Uterus (tissue), 3 donors: ENCODE measurements at regions not wholly inside any gene's neighbourhood (a gene's known extent, or its start where the extent isn't known, plus 50 kb on each side); places are given as distances from the start of the nearest gene placed in this dataset.
"Not testable (repeated sequence)": the region's sequence is repeated elsewhere in the genome, so short reads cannot be mapped to it uniquely, and the experiment has no call there.

ENCODE experiments used
- DNase-seq, 2 donors: peaks; one replicate each; pipeline ENCODE4 v3.0.0-alpha.2; 2019 to 2020
- H3K27ac ChIP-seq, 2 donors: fragments of 200-600 bp; sonication (generic); 1 replicate in 1 of 2; 2 replicates in 1 of 2; pipeline ENCODE4 v1.5.1; 2016 to 2018
- H3K27me3 ChIP-seq, 2 donors: fragments of 200-600 bp; sonication (generic); one replicate each; pipeline ENCODE4 v1.5.1; 2018 to 2019; ENCODE audit warnings: control low read depth in 1 of 2
- H3K36me3 ChIP-seq, 2 donors: fragments of 200-600 bp; sonication (generic); one replicate each; pipeline ENCODE4 v1.5.1; 2019; ENCODE audit warnings: control low read depth in 1 of 2
- H3K4me1 ChIP-seq, 2 donors: fragments of 200-600 bp; sonication (generic); one replicate each; pipeline ENCODE4 v1.5.1; 2018 to 2019; ENCODE audit warnings: control low read depth in 1 of 2
- H3K4me3 ChIP-seq, 2 donors: fragments of 200-600 bp; sonication (generic); 1 replicate in 1 of 2; 2 replicates in 1 of 2; pipeline ENCODE4 v1.5.1; 2018 to 2019; ENCODE audit warnings: mild to moderate bottlenecking in 1 of 2
- H3K9me3 ChIP-seq, 2 donors: fragments of 200-600 bp; sonication (generic); one replicate each; pipeline ENCODE4 v1.5.1; 2019; ENCODE audit warnings: control low read depth in 1 of 2
- CTCF ChIP-seq, 4 experiments: fragments of 200-600 bp in 2 of 4; fragments of 450-650 bp in 2 of 4; sonication (generic) in 2 of 4; IDR thresholded peaks; one replicate each; pipeline ENCODE4 v1.5.1; 2016 to 2019; ENCODE audit warnings: antibody characterized with exemption in 4 of 4, mild to moderate bottlenecking in 2 of 4, moderate library complexity in 1 of 4
- POLR2A ChIP-seq, 2 donors: fragments of 450-650 bp; IDR thresholded peaks; one replicate each; pipeline ENCODE4 v1.6.1; 2016; ENCODE audit warnings: antibody characterized with exemption in 2 of 2, mild to moderate bottlenecking in 1 of 2, moderate library complexity in 1 of 2
- intact Hi-C: fragments of 100-400 bp; cut with DNase I; formaldehyde crosslinking; loops from one replicate; pipeline ENCODE4 v1.15.1; 2023; ENCODE audit warnings: low total_unique reads
- donor health status: DM: yes; HTN: yes; CAD: no.

DNA sequence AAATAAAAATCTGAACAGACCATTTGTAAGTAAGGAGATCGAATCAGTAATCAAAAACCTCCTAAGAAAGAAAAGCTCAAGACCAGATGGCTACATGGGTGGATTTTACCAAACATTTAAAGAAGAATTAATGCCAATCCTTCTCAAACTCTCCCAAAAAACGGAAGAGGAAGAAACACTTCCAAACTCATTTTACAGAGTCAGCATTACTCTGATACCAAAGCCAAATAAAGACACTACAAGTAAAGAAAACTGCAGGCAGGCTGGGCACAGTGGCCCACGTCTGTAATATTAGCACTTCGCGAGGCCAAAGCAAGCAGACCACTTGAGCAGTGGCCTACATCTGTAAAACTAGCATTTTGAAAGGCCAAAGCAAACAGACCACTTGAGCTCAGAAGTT, 159.8 kb downstream of the DPY19L2 start:
- Histone ChIP-seq H3K4me1 (no peaks in the 10 kb centered on the region), H3K36me3 (no peaks in the 10 kb centered on the region), H3K9me3 (no peaks in the 10 kb centered on the region), H3K27ac (no peak overlapping the region), H3K4me3 (no peak overlapping the region), H3K27me3 (no peaks in the 10 kb centered on the region)
- intact Hi-C loops, result no loop called here
- DNase-seq, result no peak
- TF ChIP-seq CTCF (IDR thresholded peaks at IDR 0.05), result no peak
- TF ChIP-seq POLR2A (IDR thresholded peaks at IDR 0.05), result no peak

GRCh38 chr12:63499567-63499966, 168.7 kb downstream of the DPY19L2 start:
- TF ChIP-seq CTCF (IDR thresholded peaks at IDR 0.05) (no peak), POLR2A (IDR thresholded peaks at IDR 0.05) (no peak)
- no peak for DNase-seq
- intact Hi-C loops, result no loop called here
- Histone ChIP-seq H3K36me3 (no peaks in the 10 kb centered on the region), H3K27me3 (no peaks in the 10 kb centered on the region), H3K9me3 (no peaks in the 10 kb centered on the region), H3K4me1 (no peaks in the 10 kb centered on the region), H3K27ac (no peak overlapping the region), H3K4me3 (no peak overlapping the region)

GRCh38 chr12:63498239-63498638, 170.1 kb downstream of the DPY19L2 start:
- DNase-seq, result no peak
- H3K4me1 ChIP-seq, result no peaks in the 10 kb centered on the region
- no peaks in the 10 kb centered on the region for H3K36me3 ChIP-seq
- intact Hi-C loops, result no loop called here
- no peak overlapping the region for H3K4me3 ChIP-seq
- H3K27me3 ChIP-seq, result no peaks in the 10 kb centered on the region
- no peak overlapping the region for H3K27ac ChIP-seq
- H3K9me3 ChIP-seq, result no peaks in the 10 kb centered on the region
- TF ChIP-seq POLR2A (IDR thresholded peaks at IDR 0.05) (no peak), CTCF (IDR thresholded peaks at IDR 0.05) (no peak)

DNA sequence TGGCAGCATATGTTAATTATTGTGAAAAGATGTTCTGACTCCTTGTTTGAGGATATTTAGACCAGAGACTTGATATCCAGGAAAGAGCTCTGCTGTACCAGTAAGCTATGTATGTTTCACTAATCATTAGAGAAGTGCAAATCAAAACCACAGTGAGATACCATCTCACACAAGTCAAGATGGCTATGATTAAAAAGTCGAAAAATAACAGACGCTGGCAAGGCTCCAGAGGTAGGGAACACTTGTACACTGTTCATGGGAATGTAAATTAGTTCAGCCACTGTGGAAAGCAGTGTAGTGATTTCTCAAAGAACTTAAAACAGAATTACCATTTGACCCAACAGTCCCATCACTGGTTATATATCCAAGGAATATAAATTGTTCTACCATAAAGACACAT, 171.6 kb downstream of the DPY19L2 start:
- H3K27me3 ChIP-seq, result no peaks in the 10 kb centered on the region
- intact Hi-C loops, result no loop called here
- H3K36me3 ChIP-seq, result no peaks in the 10 kb centered on the region
- DNase-seq, result no peak
- no peaks in the 10 kb centered on the region for H3K4me1 ChIP-seq
- no peak overlapping the region for H3K27ac ChIP-seq
- no peak overlapping the region for H3K4me3 ChIP-seq
- TF ChIP-seq CTCF (IDR thresholded peaks at IDR 0.05), result no peak
- no peaks in the 10 kb centered on the region for H3K9me3 ChIP-seq

DNA sequence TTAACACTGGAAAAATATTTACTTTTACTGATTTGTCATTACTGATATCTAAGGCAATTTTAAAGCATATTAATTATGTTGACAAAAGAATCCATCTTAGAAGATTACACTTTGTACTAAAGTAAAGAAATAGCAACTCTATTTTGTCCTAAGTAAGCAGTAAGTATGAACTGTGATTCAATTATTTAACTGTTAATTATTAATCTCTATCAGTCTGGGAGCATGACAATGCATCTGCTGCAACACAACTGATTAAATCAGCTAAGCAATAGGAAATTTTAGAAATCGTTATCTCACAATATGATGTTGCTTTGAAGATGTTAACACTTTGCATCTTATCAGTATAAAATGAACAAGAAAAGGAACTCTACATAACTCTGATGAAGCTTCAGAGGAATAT, 172.3 kb downstream of the DPY19L2 start:
- Histone ChIP-seq H3K4me1 (no peaks in the 10 kb centered on the region), H3K9me3 (no peaks in the 10 kb centered on the region), H3K36me3 (no peaks in the 10 kb centered on the region), H3K27ac (no peak overlapping the region), H3K4me3 (no peak overlapping the region), H3K27me3 (no peaks in the 10 kb centered on the region)
- no peak for DNase-seq
- TF ChIP-seq CTCF (IDR thresholded peaks at IDR 0.05) (no peak), POLR2A (IDR thresholded peaks at IDR 0.05) (no peak)
- intact Hi-C loops, result no loop called here

- H3K27ac ChIP-seq, intact Hi-C loops, DNase-seq, H3K36me3 ChIP-seq, H3K4me1 ChIP-seq, H3K9me3 ChIP-seq, H3K27me3 ChIP-seq, H3K4me3 ChIP-seq: not testable (repeated sequence)
Measured at GRCh38 chr12:63493357-63493756, 174.9 kb downstream of the DPY19L2 start.
